ENCODE measurements at regions not wholly inside any gene's neighbourhood (a gene's known extent, or its start where the extent isn't known, plus 50 kb on each side); places are given as distances from the start of the nearest gene placed in this dataset.

GRCh38 chr10:83862723-83863122 is 276.6 kb upstream of the GHITM start:
- POLR2A ChIA-PET = no interaction called here
- FAIRE-seq = no peak
- H3K36me3 ChIP-seq (ENCODE audit: control insufficient read depth in 2 of 2, extremely low read depth in 1 of 2, insufficient read depth in 2 of 2, low read length in 2 of 2) = no peaks in the 10 kb centered on the region

DNA sequence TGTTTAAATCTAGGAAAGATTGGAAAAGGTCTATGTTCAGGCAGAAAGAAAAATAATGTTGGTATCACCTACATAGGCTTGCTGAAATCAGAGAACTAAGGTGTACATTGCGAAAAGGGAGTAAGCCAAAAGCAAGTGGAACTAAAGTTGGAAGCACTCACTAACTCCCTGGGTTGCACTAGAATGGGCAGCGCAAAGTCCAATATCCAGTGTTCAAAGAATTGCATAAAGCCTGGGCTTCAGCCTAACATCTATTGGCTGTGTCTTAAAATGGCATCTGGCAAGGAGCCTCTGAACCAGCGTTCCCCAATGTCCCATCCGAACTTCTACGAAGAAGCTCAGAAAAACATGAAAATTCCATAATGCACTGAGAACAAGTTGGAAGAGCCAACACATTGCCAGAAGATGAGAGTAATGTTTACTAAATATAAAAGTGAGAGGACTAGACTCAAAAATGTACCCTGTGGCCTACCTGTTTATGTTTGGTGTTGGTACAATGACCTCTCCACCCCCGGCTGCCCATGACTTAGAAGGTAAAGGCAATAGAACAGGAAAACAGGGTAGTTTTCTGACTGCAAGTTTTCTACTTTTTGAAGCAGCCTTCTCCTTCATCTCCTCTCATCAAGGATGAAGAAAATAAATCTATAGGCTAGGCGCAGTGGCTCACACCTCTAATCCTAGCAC is 275.9 kb upstream of the GHITM start:
- H4K20me1 ChIP-seq (replicated peaks; ENCODE audit: control insufficient read depth, extremely low read depth, insufficient read depth, low read length) = no peaks in the 10 kb centered on the region
- no peak overlapping the region for H3K9ac ChIP-seq (replicated peaks; ENCODE audit: extremely low read depth, insufficient read depth, low read length)
- POLR2A ChIA-PET = no interaction called here
- H3K9me3 ChIP-seq (replicated peaks; ENCODE audit: control insufficient read depth, insufficient read depth, low read length) = no peaks in the 10 kb centered on the region
- no peaks in the 10 kb centered on the region for H3K4me1 ChIP-seq (ENCODE audit: control insufficient read depth, extremely low read depth, insufficient read depth, low read length)
- H2AFZ ChIP-seq (ENCODE audit: low read depth, low read length) = no peak overlapping the region
- intact Hi-C loops (cut with micrococcal nuclease) (no loop called here), dilution Hi-C loops (cut with MboI; ENCODE audit: extremely low pct_ligation_motif_present, low sequenced_read_pairs) (no loop called here)
- no peak overlapping the region for H3K27ac ChIP-seq (ENCODE audit: insufficient read depth, low read depth, low read length)
- no peaks in the 10 kb centered on the region for H3K9me1 ChIP-seq (replicated peaks; ENCODE audit: control insufficient read depth, extremely low read depth, insufficient read depth, low read length)
- no peak overlapping the region for H3K4me2 ChIP-seq (ENCODE audit: insufficient read depth, low read length)
- FAIRE-seq (no peak), DNase-seq (ENCODE audit: low read depth, low spot score) (no peak)
- TF ChIP-seq GATA2 (IDR thresholded peaks at IDR 0.05; ENCODE audit: insufficient read depth, insufficient read length, low read depth, low read length) (no peak), POLR2AphosphoS5 (IDR thresholded peaks at IDR 0.05; ENCODE audit: insufficient read depth, low read depth, low read length) (no peak), JUN (IDR thresholded peaks at IDR 0.05; ENCODE audit: borderline replicate concordance, insufficient read depth, insufficient read length, low read depth) (no peak), MYC (IDR thresholded peaks at IDR 0.05; ENCODE audit: low read depth, low read length) (no peak), POLR2A (IDR thresholded peaks at IDR 0.05; ENCODE audit: low read depth, low read length) (no peak), FOS (IDR thresholded peaks at IDR 0.05; ENCODE audit: borderline replicate concordance, insufficient read depth, low read length) (no peak), EZH2 (IDR thresholded peaks at IDR 0.05; ENCODE audit: borderline replicate concordance, low read depth, low read length, severe bottlenecking) (no peak)
- TF ChIP-seq, protein P1, sequence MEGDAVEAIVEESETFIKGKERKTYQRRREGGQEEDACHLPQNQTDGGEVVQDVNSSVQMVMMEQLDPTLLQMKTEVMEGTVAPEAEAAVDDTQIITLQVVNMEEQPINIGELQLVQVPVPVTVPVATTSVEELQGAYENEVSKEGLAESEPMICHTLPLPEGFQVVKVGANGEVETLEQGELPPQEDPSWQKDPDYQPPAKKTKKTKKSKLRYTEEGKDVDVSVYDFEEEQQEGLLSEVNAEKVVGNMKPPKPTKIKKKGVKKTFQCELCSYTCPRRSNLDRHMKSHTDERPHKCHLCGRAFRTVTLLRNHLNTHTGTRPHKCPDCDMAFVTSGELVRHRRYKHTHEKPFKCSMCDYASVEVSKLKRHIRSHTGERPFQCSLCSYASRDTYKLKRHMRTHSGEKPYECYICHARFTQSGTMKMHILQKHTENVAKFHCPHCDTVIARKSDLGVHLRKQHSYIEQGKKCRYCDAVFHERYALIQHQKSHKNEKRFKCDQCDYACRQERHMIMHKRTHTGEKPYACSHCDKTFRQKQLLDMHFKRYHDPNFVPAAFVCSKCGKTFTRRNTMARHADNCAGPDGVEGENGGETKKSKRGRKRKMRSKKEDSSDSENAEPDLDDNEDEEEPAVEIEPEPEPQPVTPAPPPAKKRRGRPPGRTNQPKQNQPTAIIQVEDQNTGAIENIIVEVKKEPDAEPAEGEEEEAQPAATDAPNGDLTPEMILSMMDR (IDR thresholded peaks at IDR 0.05; ENCODE audit: extremely low read depth in 1 of 2, insufficient read depth in 1 of 2, low read depth in 1 of 2, low read length in 2 of 2) = no peak
- TF ChIP-seq, protein P2, sequence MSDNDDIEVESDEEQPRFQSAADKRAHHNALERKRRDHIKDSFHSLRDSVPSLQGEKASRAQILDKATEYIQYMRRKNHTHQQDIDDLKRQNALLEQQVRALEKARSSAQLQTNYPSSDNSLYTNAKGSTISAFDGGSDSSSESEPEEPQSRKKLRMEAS (IDR thresholded peaks at IDR 0.05; ENCODE audit: insufficient read depth, insufficient read length) = no peak
- BruUV-seq (replicated peaks) = no TSS peak
- H3K79me2 ChIP-seq (ENCODE audit: control insufficient read depth, insufficient read depth, low read length) = no peaks in the 10 kb centered on the region
- no peak overlapping the region for H3K4me3 ChIP-seq (replicated peaks in 1 of 3; ENCODE audit: insufficient read depth in 1 of 3, low read depth in 1 of 3, low read length in 3 of 3)
- H3K36me3 ChIP-seq (ENCODE audit: control insufficient read depth in 2 of 2, extremely low read depth in 1 of 2, insufficient read depth in 2 of 2, low read length in 2 of 2) = no peaks in the 10 kb centered on the region
- CTCF ChIA-PET = interaction anchor here (1.2 kb wide), 1 partner anchor 1067 kb away, joined by 3 read pairs; no protein-coding TSS in a partner anchor
- no peaks in the 10 kb centered on the region for H3K27me3 ChIP-seq (ENCODE audit: control insufficient read depth in 2 of 2, insufficient read depth in 2 of 2, low read length in 2 of 2)

More at GRCh38 chr10:83862723-83863122, 276.6 kb upstream of the GHITM start:
- Histone ChIP-seq H3K79me2 (ENCODE audit: control insufficient read depth, insufficient read depth, low read length) (no peaks in the 10 kb centered on the region), H4K20me1 (replicated peaks; ENCODE audit: control insufficient read depth, extremely low read depth, insufficient read depth, low read length) (no peaks in the 10 kb centered on the region), H3K9ac (replicated peaks; ENCODE audit: extremely low read depth, insufficient read depth, low read length) (no peak overlapping the region), H3K9me3 (replicated peaks; ENCODE audit: control insufficient read depth, insufficient read depth, low read length) (no peaks in the 10 kb centered on the region), H3K4me1 (ENCODE audit: control insufficient read depth, extremely low read depth, insufficient read depth, low read length) (no peaks in the 10 kb centered on the region), H3K4me2 (ENCODE audit: insufficient read depth, low read length) (no peak overlapping the region), H3K27me3 (ENCODE audit: control insufficient read depth in 2 of 2, insufficient read depth in 2 of 2, low read length in 2 of 2) (no peaks in the 10 kb centered on the region), H2AFZ (ENCODE audit: low read depth, low read length) (no peak overlapping the region), H3K9me1 (replicated peaks; ENCODE audit: control insufficient read depth, extremely low read depth, insufficient read depth, low read length) (no peaks in the 10 kb centered on the region), H3K27ac (ENCODE audit: insufficient read depth, low read depth, low read length) (no peak overlapping the region), H3K4me3 (replicated peaks in 1 of 3; ENCODE audit: insufficient read depth in 1 of 3, low read depth in 1 of 3, low read length in 3 of 3) (no peak overlapping the region)
- TF ChIP-seq, protein P2 (IDR thresholded peaks at IDR 0.05; ENCODE audit: insufficient read depth, insufficient read length) = no peak
- no peak for TF ChIP-seq JUN (IDR thresholded peaks at IDR 0.05; ENCODE audit: borderline replicate concordance, insufficient read depth, insufficient read length, low read depth)
- no peak for DNase-seq (ENCODE audit: low read depth, low spot score)
- BruUV-seq (replicated peaks) = no TSS peak
- intact Hi-C loops (cut with micrococcal nuclease) = no loop called here
- CTCF ChIA-PET = interaction anchor here (0.9 kb wide), 1 partner anchor 9 kb away, joined by 3 read pairs; no protein-coding TSS in a partner anchor
- dilution Hi-C loops (cut with MboI; ENCODE audit: extremely low pct_ligation_motif_present, low sequenced_read_pairs) = no loop called here

Data from endothelial cell of umbilical vein (primary cell).